Ovary (tissue), 3 donors: ENCODE measurements at regions not wholly inside any gene's neighbourhood (a gene's known extent, or its start where the extent isn't known, plus 50 kb on each side); places are given as distances from the start of the nearest gene placed in this dataset.

Experiments used
- EP300 ChIP-seq: sonication (generic); formaldehyde crosslinking; IDR thresholded peaks from one replicate; pipeline ENCODE4 v1.6.1; 2017; ENCODE audit warnings: antibody characterized with exemption
- POLR2A ChIP-seq: fragments of 450-650 bp; IDR thresholded peaks from one replicate; pipeline ENCODE4 v1.6.1; 2017; ENCODE audit warnings: antibody characterized with exemption, mild to moderate bottlenecking, moderate library complexity
- TF ChIP-seq, protein P1 (sequence below), 3 donors: fragments of 450-650 bp in 2 of 3; fragments of 200-600 bp in 1 of 3; IDR thresholded peaks; one replicate each; pipeline versions ENCODE4 v1.5.1 to v1.8.0; 2016 to 2022; ENCODE audit warnings: antibody characterized with exemption in 3 of 3, mild to moderate bottlenecking in 1 of 3
- donor health status: DM: no; HTN: no; CAD: no.

DNA sequence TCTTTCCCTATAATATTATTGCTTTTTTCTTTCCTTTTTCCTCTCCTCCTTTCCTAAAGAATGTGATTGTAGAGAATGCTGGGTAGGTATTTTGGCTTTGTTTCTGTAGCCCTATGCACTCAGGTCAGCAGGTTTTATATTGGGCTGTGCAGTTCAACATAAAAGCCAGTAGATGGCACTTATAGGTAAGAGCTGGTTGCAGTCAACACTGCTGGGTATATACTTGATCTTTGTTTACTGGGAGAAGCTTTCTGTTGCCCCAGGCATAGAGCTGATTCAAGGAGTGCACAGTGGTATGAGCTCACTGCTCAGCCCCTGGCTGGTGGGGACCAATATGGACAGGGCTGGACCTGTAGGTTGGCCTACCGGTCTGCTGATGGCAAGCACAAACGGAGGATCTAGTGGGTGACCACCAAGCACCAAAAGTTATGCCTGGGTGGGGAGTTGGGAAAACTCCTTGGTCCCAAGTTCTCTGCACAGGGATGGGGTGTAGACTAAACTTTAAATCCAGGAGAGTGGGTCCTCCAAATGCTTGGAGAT is 378.9 kb downstream of the PMP22 start:
- TF ChIP-seq EP300 (no peak), POLR2A (no peak)
- TF ChIP-seq, protein P1, sequence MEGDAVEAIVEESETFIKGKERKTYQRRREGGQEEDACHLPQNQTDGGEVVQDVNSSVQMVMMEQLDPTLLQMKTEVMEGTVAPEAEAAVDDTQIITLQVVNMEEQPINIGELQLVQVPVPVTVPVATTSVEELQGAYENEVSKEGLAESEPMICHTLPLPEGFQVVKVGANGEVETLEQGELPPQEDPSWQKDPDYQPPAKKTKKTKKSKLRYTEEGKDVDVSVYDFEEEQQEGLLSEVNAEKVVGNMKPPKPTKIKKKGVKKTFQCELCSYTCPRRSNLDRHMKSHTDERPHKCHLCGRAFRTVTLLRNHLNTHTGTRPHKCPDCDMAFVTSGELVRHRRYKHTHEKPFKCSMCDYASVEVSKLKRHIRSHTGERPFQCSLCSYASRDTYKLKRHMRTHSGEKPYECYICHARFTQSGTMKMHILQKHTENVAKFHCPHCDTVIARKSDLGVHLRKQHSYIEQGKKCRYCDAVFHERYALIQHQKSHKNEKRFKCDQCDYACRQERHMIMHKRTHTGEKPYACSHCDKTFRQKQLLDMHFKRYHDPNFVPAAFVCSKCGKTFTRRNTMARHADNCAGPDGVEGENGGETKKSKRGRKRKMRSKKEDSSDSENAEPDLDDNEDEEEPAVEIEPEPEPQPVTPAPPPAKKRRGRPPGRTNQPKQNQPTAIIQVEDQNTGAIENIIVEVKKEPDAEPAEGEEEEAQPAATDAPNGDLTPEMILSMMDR (IDR thresholded peaks at IDR 0.05) = no peak
